ENCODE measurements at regions not wholly inside any gene's neighbourhood (a gene's known extent, or its start where the extent isn't known, plus 50 kb on each side); places are given as distances from the start of the nearest gene placed in this dataset.
A peak's percentile ranks its signal among the peaks of the same experiment; 100 is the strongest.

GRCh38 chrX:39875834-39876628 lies 221.7 kb downstream of the BCOR start:
- 0 out of 2 replicates have a peak, but pooled peaks cover 2% of the 10 kb centered on the region for H3K4me1 ChIP-seq (ENCODE audit: control insufficient read depth, insufficient read depth, low read length)
- no peaks in the 10 kb centered on the region; a peak in 1 of 3 replicates for H3K36me3 ChIP-seq (ENCODE audit: control insufficient read depth in 2 of 2, insufficient read depth in 1 of 2, low read length in 2 of 2)
- POLR2A ChIA-PET: no interaction called here
- CTCF ChIA-PET: no interaction called here
- no peak overlapping the region for H3K4me3 ChIP-seq (ENCODE audit: low read depth, low read length)
- no peaks in the 10 kb centered on the region for H3K9me3 ChIP-seq (ENCODE audit: control insufficient read depth, insufficient read depth, low read depth, low read length)
- TF ChIP-seq REST (tag by site-specific recombination; IDR thresholded peaks at IDR 0.05) (no peak), ZNF560 (tag by site-specific recombination; IDR thresholded peaks at IDR 0.05; ENCODE audit: borderline replicate concordance) (no peak), SP7 (tag by site-specific recombination; IDR thresholded peaks at IDR 0.05) (no peak), TRIM28 (IDR thresholded peaks at IDR 0.05; ENCODE audit: borderline replicate concordance, low read length) (peak; percentile 74; the same call in 1 of the 2 replicates), ZNF76 (tag by site-specific recombination; IDR thresholded peaks at IDR 0.05; ENCODE audit: borderline replicate concordance, low read depth) (no peak)
- no peak overlapping the region for H3K27ac ChIP-seq (ENCODE audit: extremely low read depth, low read depth, low read length)

- CTCF ChIA-PET: no interaction called here
Observed at GRCh38 chrX:39877905-39878304, 219.9 kb downstream of the BCOR start.

More at GRCh38 chrX:39877905-39878304, 219.9 kb downstream of the BCOR start:
- POLR2A ChIA-PET: no interaction called here
- TF ChIP-seq ZNF555 (tag by site-specific recombination; conservative IDR thresholded peaks at IDR 0.05) (no peak), ZNF341 (tag by site-specific recombination; IDR thresholded peaks at IDR 0.05; ENCODE audit: low read depth) (no peak), YY1 (tag by site-specific recombination; IDR thresholded peaks at IDR 0.05) (no peak), ZNF792 (tag by site-specific recombination; IDR thresholded peaks at IDR 0.05) (no peak), PRDM2 (tag by site-specific recombination; IDR thresholded peaks at IDR 0.05; ENCODE audit: borderline replicate concordance) (no peak), ZNF133 (tag by site-specific recombination; IDR thresholded peaks at IDR 0.05) (no peak), ZNF221 (tag by site-specific recombination; IDR thresholded peaks at IDR 0.05; ENCODE audit: borderline replicate concordance) (no peak), ZNF776 (tag by site-specific recombination; IDR thresholded peaks at IDR 0.05; ENCODE audit: borderline replicate concordance) (no peak), ZNF350 (tag by site-specific recombination; IDR thresholded peaks at IDR 0.05) (no peak)
- H3K4me3 ChIP-seq (ENCODE audit: low read depth, low read length): no peak overlapping the region
- H3K27ac ChIP-seq (ENCODE audit: extremely low read depth, low read depth, low read length): no peak overlapping the region
- no peaks in the 10 kb centered on the region for H3K36me3 ChIP-seq (ENCODE audit: control insufficient read depth in 2 of 2, insufficient read depth in 1 of 2, low read length in 2 of 2)
- H3K9me3 ChIP-seq (ENCODE audit: control insufficient read depth, insufficient read depth, low read depth, low read length): no peaks in the 10 kb centered on the region
- 0 out of 2 replicates have a peak, but pooled peaks cover 2% of the 10 kb centered on the region for H3K4me1 ChIP-seq (ENCODE audit: control insufficient read depth, insufficient read depth, low read length)

Measured in HEK293 (cell line).